T-helper 2 cell treated with Interferon-gamma antibody and Interleukin-4, amounts not matched to agents 100 ng/mL and 5 ng/mL, for 36 hours (primary cell): ENCODE measurements at regions not wholly inside any gene's neighbourhood (a gene's known extent, or its start where the extent isn't known, plus 50 kb on each side); places are given as distances from the start of the nearest gene placed in this dataset.

ENCODE experiments used
- intact Hi-C: fragments of 100-400 bp; cut with micrococcal nuclease; formaldehyde crosslinking; loops from one replicate; pipeline ENCODE4 v1.15.1; 2023

GRCh38 chr1:239218301-239218700, 168.1 kb upstream of the CHRM3 start:
- intact Hi-C loops: no loop called here

- intact Hi-C loops: no loop called here
Measured at GRCh38 chr1:239212811-239213220, 173.6 kb upstream of the CHRM3 start.

DNA sequence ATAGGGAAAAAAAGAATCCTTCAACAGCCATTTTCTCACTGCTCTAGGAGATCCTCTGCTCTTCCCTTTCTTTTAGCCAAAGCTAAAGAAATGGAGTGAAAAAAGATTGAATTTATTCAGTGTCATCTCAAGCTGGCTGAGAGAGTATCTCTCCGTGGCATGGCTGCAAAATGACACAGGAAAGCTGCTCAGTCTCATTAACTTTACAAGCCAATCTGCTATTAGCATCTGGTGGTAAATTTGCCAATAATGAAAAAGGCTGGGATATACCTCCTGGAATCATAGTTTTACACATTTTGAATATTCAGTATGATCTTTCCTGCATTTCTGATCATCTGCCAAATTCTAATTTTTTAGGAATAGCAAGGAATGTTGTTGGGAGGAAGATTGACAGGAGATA, 176.8 kb upstream of the CHRM3 start:
- intact Hi-C loops: no loop called here

- intact Hi-C loops: no loop called here
Measured at GRCh38 chr1:239204401-239204800, 182.0 kb upstream of the CHRM3 start.

- intact Hi-C loops: no loop called here
Measured at GRCh38 chr1:239197871-239198270, 188.5 kb upstream of the CHRM3 start.

- intact Hi-C loops: no loop called here
Measured at GRCh38 chr1:239189998-239190512, 196.3 kb upstream of the CHRM3 start.

DNA sequence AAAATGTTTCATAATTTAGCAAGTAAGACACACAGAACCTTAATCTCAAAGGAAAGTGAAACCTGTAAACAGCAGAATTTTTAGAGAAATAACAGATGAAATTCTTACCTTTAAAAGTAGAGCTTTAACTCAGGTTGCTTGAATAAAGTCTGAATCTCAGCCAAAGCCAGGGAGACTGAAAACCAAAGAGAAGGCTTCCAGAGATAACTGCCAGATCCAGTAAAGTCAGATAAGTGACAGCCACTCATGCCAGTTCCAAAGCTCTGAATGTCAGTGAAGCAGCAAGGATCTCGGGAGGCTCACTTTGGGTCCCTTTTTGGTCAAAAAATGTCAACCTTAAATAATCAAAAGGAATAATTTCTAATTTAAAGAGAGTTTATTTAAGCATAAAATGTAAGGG, 199.9 kb upstream of the CHRM3 start:
- intact Hi-C loops: no loop called here

GRCh38 chr1:239185245-239185619, 201.1 kb upstream of the CHRM3 start:
- intact Hi-C loops: no loop called here

DNA sequence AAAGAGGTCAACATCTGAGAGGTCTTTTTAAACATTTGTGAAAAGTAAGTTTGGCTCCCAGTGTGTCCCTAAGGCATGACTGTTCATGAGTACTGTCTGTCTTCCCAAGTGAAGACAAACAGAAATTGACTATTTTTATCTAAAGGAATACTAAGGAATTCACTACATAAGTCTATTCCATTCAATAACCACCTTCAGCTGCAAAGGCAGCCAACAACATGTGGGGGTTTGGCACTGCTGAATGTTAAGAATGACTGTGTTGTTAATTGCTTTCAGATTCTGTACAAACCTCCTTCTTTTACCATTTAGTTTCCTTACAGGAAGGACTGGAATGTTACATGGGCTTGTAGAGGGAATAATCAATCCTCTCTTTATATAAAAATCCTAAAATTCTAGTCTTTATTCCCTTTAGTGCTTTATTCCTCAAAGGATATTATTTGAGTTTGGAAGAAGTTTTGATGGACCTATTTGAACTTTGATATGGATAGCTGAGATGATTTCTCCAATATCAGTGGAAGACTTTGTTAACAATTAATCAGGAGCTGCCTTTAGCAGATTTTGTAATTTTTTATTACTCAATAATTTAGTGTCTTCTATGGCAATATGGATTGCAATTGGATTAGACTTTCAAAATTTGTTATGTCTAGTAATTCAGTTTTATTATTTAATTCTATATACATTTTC, 201.7 kb upstream of the CHRM3 start:
- intact Hi-C loops: no loop called here

DNA sequence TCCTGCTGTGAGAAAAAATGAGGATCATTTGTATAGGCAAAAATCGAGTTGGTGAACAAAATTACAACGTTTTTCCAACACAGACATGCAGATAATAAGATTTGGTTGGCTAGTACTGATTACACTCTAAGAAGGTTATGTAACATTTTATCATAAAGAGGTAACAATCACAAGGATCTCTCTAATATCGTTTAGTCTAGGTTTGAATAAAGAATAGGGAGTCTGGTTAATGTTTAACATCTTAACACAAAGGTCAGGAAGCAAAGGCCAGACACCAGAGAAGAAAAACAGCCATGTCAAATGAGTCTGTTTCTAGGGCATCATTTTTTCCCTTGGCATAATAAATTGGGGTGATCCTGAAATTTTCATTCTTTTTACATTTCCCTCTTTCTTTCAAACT, 207.4 kb upstream of the CHRM3 start:
- intact Hi-C loops: no loop called here

GRCh38 chr1:239174880-239175279, 211.5 kb upstream of the CHRM3 start:
- intact Hi-C loops: no loop called here

- intact Hi-C loops: no loop called here
Measured at GRCh38 chr1:239170828-239171227, 215.5 kb upstream of the CHRM3 start.

GRCh38 chr1:239169276-239169675, 217.1 kb upstream of the CHRM3 start:
- intact Hi-C loops: no loop called here

GRCh38 chr1:239164451-239165180, 221.8 kb upstream of the CHRM3 start:
- intact Hi-C loops: no loop called here

DNA sequence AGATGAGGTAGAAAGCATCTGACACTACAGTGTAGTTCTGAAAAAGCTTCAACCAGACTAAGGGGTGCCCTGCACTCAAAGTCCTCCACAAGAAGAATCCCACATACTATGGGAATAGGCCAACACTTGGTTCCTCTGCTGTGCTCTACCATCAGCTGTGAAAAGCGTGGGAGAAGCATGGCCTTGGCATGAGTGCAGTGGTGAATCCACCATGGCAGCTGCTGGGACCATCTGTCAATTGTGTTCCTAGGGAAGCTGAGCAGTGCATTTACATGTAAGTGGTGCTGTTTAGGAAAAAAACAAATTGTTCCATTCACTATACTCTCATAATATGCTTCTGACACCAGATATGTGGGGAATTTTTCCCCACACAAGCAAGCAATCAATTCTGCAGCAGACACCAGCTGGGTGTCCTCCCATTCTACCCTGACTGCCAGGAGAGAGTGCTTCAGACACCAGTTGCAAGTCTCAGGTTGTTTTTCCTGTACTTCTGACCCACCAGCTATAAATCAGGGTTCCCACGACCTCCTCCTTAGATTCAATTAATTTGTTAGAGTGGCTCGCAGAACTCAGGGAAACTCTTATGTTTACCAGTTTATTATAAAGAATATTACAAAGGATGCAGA, 230.8 kb upstream of the CHRM3 start:
- intact Hi-C loops: no loop called here

GRCh38 chr1:239151937-239152336, 234.4 kb upstream of the CHRM3 start:
- intact Hi-C loops: no loop called here

DNA sequence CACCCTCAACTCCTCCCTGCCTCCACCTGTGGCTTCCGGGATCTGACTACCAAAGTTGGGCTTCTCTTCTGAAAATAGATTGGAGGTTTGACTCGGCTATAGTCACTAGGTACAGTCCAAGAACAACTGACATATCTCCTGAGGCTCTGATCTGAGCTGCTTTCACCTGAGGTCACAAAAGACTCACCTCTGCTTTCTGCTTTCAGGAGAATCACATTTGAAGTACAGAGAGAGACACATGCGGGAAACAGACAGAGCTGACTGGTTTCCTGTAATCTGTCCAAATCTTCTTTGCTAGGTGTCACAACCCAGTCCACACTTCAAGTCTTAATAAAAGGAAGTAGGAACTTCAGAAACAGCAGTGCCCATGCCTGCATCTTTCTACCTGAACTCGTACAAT, 245.4 kb upstream of the CHRM3 start:
- intact Hi-C loops: no loop called here

DNA sequence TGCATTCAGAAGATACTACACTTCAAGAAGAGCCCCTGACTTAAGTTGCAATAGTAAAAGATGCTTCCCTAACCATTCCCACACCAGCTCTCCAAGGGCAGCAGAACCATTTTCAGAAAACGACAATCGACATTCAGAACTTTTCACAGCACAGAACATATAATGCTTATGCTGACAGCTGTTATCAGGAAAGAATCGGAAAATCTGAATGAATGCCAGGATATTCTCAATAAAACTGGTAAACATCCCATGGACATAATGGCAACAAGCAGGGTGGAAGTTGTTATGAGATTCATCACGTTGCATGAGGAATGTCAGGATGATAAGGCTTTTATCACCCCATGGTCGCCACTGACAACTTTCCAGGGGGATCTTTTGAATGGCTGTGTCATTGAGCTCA, 246.6 kb upstream of the CHRM3 start:
- intact Hi-C loops: no loop called here

GRCh38 chr1:239128541-239128940, 257.8 kb upstream of the CHRM3 start:
- intact Hi-C loops: no loop called here

DNA sequence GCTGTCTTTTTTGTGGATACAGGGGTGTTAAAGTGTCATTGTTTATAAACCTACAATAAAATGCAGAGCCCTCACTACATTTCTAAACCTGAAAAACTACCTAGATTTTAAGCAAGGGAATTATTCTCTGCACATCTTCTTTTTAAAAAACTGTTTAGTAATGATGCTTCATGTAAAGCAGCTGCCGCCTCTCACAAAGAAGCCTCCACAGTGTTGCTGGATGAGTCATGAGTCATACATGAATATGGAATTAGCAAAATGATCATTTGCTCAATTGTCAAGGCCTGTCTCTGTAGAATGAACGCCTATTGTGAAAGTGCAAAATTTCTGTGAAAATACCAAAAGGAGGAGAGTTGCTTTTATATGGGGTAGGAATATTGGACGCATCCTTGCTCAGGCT, 259.5 kb upstream of the CHRM3 start:
- intact Hi-C loops: no loop called here

DNA sequence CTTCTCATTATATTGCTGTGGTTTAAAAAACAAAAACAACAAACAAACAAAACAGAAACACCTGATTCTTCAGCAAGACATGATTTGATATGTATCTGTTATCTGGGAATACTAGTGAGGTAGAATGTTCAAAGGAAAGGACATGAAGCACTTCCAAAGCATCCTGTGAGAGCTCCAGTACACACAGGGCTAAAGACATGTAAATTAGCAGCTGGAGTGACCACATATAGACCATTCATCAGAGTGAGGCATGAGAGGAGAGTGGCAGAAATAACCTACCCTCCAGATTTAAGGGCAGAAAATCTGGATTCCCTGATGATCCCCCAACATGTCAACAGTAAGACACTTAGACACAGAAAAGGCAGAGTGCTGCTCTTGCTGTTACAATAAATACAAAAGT, 260.5 kb upstream of the CHRM3 start:
- intact Hi-C loops: no loop called here

GRCh38 chr1:239125027-239125426, 261.3 kb upstream of the CHRM3 start:
- intact Hi-C loops: no loop called here

- intact Hi-C loops: no loop called here
Measured at GRCh38 chr1:239123260-239123659, 263.1 kb upstream of the CHRM3 start.
